ENCODE measurements at regions not wholly inside any gene's neighbourhood (a gene's known extent, or its start where the extent isn't known, plus 50 kb on each side); places are given as distances from the start of the nearest gene placed in this dataset.

- no peak for DNase-seq
These were observed 56.4 kb downstream of the NEUROD6 start for GRCh38 chr7:31284106-31284505.

GRCh38 chr7:31271641-31272405 is 68.7 kb downstream of the NEUROD6 start:
- no peak for DNase-seq

DNA sequence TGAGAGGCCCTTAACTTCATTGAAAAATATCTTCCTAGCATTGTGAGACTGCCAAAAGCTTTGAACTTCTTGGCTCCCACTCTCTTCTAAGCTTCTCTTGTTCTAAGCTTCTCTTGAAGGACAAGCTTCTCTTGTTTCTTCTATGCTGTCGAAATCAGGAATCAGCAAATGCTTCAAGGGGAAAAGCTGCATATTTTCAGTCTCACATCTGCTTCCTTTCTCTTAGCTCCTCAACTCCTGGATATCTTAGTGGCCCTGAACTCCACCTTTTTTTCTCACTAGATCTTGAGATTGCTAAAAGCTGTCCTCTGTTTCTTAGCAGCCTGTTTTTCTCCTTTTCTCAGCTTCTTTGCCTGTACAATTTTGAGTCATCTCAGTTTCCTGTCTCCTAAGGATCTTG is 73.0 kb downstream of the NEUROD6 start:
- DNase-seq = no peak

GRCh38 chr7:31263338-31263737 is 77.2 kb downstream of the NEUROD6 start:
- no peak for DNase-seq

- DNase-seq = no peak
These were observed 79.2 kb downstream of the NEUROD6 start for GRCh38 chr7:31261341-31261740.

- no peak for DNase-seq
These were observed 79.7 kb downstream of the NEUROD6 start for GRCh38 chr7:31260851-31261250.

DNA sequence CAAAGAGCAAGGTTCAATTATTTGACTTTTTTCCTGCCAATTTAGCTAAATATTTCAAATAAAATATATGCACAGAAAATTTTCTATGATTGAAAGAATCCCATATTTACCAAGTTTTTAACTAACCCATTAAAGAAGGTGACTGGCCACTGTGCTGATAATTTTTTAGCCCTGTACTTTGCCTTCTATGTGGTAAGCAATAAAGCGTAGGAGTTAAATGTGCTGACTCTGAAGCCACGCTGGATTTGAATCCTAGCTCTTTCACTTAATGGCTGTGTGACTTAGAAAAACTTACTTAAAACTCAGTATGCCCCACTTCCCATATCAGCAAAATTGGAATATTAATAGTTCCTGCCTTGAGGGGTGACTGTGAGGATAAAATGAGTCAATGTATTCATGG is 82.1 kb downstream of the NEUROD6 start:
- DNase-seq = no peak

DNA sequence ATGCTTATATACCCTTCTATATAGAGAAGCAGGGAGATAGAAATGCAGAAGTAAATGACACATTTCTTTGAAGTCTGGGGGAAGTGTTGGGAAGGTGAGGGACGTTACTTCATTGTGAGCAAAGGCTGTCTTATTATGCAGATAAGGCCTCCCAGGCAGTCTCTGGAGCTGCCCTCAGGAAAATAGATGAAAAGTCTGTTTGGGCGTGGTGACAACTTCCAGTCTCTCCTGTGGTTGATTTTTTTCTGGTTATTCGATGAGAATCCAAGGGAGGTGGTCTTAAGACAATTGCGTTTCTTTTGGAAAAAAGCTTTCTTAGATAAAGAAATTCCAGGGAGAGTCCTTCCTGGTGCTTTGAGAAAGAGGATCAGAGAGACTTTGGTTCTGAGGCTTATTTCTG is 84.0 kb downstream of the NEUROD6 start:
- DNase-seq = no peak

DNA sequence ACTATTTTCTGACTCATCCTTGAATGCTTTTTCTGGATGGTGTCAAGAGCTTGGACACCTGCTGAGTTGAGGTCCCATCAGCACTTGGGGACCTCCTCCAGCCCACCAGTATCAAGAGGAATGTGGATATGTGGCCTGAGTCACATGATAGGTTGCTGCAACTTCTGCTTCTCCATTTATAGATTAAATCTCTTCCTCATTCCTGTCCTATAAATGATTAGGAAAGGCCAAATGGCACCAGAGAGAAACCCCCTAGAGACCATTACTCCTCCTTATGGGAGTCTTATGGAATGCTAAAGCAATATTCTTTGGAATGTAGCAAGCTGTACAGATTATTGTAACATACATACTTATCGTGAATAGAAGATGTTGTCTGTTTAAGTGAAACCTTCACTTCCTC is 85.6 kb downstream of the NEUROD6 start:
- no peak for DNase-seq

DNA sequence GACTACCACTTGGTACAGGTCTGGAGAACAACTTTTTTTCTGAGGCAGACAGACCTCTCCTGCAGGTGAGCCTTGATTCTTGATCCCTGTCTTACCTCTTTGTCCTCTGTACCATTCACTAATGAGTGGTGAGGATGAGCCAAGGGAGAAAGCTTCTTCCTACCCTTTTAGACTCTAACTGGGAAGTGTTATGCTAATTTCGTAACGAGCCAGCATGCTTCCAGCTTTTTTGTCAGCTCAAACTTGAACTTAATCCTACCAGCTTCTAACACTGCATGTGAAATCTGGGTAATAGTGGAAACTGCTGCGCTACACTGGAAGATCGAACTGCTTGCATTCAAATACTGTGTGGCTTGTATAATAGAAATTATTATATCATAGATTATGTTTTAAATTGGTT is 87.0 kb downstream of the NEUROD6 start:
- DNase-seq = no peak

DNA sequence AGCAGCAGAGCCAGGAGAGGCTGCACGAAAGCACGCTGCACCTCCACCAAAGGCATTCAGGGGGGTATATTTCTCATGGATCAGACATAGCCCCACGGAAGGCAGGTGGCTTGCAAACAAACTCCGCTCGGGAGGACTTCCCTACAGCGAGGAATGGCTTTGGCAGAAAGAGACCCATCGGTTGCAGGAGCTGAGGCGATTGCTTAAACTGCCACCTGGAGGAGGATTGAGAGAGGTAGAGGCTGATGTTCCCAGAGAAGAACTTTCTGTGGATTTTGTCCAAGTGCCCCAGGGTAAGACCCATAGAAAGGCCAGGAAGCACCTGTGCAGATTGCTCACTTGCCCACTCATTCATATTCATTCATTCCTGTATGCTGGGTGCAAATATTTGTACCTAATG is 89.1 kb downstream of the NEUROD6 start:
- no peak for DNase-seq

GRCh38 chr7:31249671-31250070 is 90.9 kb downstream of the NEUROD6 start:
- no peak for DNase-seq

- no peak for DNase-seq
These were observed 103.7 kb downstream of the NEUROD6 start for GRCh38 chr7:31236868-31237267.

DNA sequence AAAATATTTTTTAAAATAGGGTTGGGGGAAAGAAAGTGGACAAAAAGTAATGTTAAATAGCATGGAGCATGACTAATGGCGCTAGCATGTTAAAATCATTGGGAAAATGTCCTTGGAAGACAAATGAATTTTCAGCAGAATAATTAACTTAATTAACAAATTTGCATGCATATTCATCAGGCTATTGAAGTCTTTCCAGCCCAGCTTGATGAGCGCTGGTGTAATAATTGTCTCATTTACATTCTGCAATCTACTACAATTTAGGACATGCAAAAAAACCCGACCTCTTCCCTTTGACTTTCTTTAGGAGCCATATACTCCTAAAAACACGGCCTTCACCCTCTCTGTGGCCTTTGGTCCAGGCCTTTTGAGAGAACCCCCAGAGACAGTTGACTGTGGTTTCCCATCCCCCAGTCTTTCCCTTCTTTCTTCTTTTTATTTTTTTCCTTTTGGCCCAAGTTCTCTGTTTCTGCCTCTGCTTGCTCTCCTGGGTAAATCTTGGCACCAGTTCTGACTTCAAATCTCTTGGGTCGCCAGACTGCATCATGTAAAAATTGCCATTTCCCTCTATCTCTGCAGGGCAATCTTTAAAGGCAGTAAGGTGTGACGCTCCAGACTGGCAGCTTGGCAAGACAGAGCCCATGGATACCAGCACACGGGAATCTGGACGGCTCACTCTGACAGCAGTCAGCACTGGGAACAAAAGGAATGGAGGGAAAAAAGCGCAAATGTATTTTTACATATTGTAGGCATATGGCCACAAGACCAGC is 105.5 kb downstream of the NEUROD6 start:
- DNase-seq = no peak

DNA sequence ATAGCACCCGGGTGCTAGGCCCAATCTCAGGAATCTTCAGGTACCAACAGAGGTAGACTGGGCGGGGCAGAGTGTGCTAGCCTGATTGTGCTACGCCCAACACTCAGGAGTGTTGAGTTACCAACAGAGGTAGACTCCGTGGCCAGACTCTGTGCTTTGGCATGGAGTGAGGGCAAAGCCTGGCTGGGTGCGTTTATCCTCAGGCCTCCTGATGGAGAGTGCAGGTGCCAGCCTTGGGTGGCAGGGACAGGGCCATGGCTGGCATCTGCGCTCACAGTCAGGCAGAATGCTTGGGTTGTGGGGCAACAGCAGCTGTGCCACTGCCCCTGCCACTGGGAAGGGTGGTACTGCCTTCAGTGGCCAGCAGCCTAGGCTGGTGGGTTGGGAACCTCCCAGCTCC is 111.6 kb downstream of the NEUROD6 start:
- DNase-seq = no peak

DNA sequence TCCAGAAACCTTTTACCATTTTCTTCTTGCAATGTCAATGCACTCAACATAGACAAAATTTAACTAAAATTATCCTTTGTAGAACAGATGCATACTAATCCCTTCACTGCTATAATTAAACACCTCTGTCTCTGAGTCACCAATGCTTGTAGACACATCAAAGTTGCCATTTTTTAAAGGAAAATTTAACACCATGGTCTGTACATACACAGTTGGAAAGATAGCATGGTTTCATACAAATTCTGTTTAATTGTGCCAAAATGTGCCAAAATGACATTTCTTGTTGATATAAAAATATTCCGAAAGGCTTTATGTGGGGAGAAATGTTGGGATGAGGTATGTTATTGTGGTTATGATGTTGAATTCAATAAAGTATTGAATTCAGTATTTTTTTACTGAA is 125.8 kb downstream of the NEUROD6 start:
- DNase-seq = no peak

DNA sequence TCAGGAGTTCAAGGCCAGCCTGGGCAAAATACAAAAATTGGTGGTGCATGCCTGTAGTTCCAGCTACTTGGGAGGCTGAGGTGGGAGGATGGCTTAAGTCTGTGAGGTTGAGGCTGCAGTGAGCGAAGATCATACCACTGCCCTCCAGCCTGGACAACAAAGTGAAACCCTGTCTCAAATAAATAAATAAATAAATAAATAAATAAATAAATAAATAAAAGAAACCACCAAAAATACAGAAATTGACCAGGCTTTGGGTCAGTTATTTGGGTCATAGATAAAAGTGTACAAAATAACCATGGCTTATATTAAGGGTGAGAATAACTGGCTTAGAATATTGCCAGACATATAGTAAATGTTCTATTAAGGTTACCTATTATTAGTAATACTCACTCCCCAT is 129.2 kb downstream of the NEUROD6 start:
- no peak for DNase-seq

DNA sequence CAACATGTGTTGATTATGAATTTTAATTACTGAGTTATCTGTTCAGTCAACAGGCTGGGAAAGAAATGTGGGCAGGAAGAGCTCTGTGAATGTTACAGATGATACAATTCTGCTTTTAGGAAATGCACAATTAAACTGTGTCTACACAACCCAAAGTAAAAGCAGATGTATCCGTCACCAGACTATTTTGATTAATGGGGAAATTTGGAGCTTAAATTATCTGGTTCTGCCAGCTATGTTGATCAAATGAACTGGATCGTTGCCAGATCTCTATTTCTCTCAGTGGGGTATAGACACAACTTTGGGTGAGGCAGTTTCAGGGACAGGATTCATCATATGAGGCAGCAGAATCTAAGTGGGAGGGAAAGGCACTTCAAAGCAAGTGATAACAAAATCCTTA is 136.5 kb downstream of the NEUROD6 start:
- DNase-seq = no peak

GRCh38 chr7:31203551-31203950 is 137.0 kb downstream of the NEUROD6 start:
- DNase-seq = no peak

DNA sequence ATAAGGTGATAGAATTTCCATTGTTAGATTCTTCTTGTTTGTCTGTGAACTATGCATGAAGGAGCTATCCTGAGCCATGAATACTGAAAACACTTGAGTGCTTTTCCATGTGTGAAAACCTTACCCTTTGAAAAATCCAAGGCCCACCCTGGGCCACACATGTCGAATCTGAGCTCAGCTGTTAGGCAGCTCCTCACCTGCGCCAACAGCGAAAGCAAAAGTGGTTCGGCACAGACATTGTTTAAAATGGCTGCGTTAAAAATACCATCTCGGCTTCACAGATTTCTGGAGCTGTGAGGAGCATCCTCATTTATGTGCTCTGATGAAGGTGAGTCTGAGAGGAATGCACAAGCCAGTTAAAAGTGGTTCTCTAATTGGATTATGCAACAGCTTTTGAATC is 137.7 kb downstream of the NEUROD6 start:
- DNase-seq = no peak

GRCh38 chr7:31192986-31193385 is 140.9 kb downstream of the ADCYAP1R1 start:
- DNase-seq = peak; percentile 39

GRCh38 chr7:31190906-31191305 is 138.8 kb downstream of the ADCYAP1R1 start:
- no peak for DNase-seq

DNA sequence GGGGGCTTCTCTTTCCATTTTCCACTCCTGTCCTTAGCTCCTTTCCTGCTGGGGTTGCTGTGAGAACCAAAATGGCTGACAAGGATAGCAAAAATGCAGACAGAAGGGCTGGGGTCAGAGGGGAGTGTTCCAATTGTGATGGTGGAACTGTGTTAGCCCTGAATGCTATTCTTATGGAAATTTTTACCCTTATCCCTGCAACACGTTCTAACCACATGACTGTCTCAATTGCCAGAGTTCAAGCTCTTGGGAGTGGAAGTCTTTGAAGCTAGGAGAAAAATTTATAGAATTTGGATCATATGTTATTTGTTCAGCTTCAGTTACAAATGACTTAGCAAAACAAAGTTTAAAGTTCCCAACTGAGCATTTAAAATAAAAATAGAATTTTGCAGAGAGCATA is 134.1 kb downstream of the ADCYAP1R1 start:
- DNase-seq = no peak

- DNase-seq = no peak
These were observed 123.6 kb downstream of the ADCYAP1R1 start for GRCh38 chr7:31175672-31176071.

GRCh38 chr7:31171984-31172383 is 119.9 kb downstream of the ADCYAP1R1 start:
- no peak for DNase-seq
